GM12891 (cell line): ENCODE measurements at regions not wholly inside any gene's neighbourhood (a gene's known extent, or its start where the extent isn't known, plus 50 kb on each side); places are given as distances from the start of the nearest gene placed in this dataset.

ENCODE experiments used
- PAX5 ChIP-seq: IDR thresholded peaks from 2 replicates; pipeline ENCODE4 v1.6.1; 2011; ENCODE audit warnings: low read length, moderate library complexity, mild to moderate bottlenecking; ENCODE audit not compliant: insufficient read depth, severe bottlenecking
- POLR2A ChIP-seq: IDR thresholded peaks from 2 replicates; pipeline ENCODE4 v1.6.1; 2011; ENCODE audit warnings: low read depth, low read length, control low read depth
- POLR2AphosphoS5 ChIP-seq: IDR thresholded peaks from 2 replicates; pipeline ENCODE4 v1.6.1; 2011; ENCODE audit warnings: low read depth, low read length, control low read depth
- POU2F2 ChIP-seq: IDR thresholded peaks from 2 replicates; pipeline ENCODE4 v1.6.1; 2011; ENCODE audit warnings: low read depth, mild to moderate bottlenecking, control low read depth, low read length, moderate library complexity
- SPI1 ChIP-seq: IDR thresholded peaks from 2 replicates; pipeline ENCODE4 v1.6.1; 2011; ENCODE audit warnings: low read depth, low read length, control low read depth
- TAF1 ChIP-seq: IDR thresholded peaks from 2 replicates; pipeline ENCODE4 v1.6.1; 2011; ENCODE audit warnings: low read depth, low read length, control low read depth

DNA sequence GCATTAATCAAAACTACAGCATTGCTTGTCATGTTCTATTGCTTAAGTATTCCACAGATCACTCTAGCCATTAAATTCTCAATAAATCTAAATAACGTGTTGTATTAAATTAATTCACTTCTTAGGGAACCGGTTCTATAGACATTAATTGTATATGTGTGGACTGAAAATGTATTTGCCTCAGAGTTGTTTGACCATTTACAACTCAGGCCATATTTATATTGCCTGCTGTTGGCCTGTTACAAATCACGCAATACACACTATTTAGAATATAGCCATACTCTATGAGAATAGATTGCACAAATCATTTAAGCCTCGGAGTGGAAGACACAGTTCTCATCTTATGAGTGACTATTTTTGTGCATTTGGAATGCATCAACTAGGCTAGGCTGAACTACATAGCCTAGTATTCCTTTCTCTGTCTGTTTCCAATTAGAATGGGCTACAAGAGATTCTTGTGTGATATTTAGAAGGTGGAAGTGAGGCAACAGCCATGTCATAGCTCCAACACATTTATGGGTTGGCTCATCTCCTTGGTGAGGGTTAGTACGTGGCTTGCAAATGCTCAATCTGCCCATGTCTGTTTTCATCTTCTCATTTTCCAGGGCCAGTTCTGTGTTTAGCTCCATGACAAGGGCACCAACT, 1116.1 kb downstream of the PCDH9 start:
- TF ChIP-seq TAF1 (no peak), POLR2A (no peak), POLR2AphosphoS5 (no peak), SPI1 (no peak), POU2F2 (no peak), PAX5 (no peak)
